AG04449 (cell line): ENCODE measurements at regions not wholly inside any gene's neighbourhood (a gene's known extent, or its start where the extent isn't known, plus 50 kb on each side); places are given as distances from the start of the nearest gene placed in this dataset.

Source experiments
- CTCF ChIA-PET: fragments of 350-600 bp; formaldehyde crosslinking; extraction: SDS; loops from one replicate; lab custom pipeline; 2021; ENCODE audit warnings: antibody characterized with exemption; lab: Yijun Ruan, JAX
- POLR2A ChIA-PET: fragments of 400-600, 350-600 bp; formaldehyde crosslinking; extraction: SDS; loops from one replicate; lab custom pipeline; 2020; ENCODE audit warnings: antibody characterized with exemption, inconsistent platforms; lab: Yijun Ruan, JAX
- DNase-seq: peaks from one replicate; pipeline ENCODE4 v3.0.0-alpha.2; 2010; ENCODE audit warnings: low read depth, low spot score
- H3K4me3 ChIP-seq: 2 replicates; pipeline ENCODE4 v1.5.1; 2011; ENCODE audit warnings: low read depth, mild to moderate bottlenecking, control low read depth, low read length
- CTCF ChIP-seq: IDR thresholded peaks from one replicate; pipeline ENCODE4 v1.5.1; 2011; ENCODE audit warnings: mild to moderate bottlenecking, moderate library complexity, low read length, control low read depth, inconsistent platforms; ENCODE audit not compliant: insufficient read depth; ENCODE audit errors: missing control alignments

DNA sequence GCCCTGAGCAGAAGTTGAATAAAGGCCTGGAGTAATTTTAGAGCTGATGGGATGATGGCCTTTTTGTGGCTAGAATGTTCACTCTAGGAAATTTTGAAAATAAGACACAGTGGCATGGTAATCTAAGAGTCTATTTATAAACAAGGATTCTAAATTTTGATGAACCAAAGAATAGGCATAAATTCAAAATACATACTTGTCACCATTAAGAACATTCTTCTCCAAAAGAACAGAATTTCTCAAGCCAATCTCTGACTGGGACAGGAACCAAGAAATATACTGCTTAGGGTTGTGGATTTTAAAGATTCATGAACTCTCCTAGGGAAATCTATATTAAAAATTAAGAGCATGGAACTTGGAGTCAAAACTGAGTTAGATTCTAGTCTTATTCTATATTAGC, 98.2 kb upstream of the SETBP1 start:
- DNase-seq: no peak
- no peak overlapping the region for H3K4me3 ChIP-seq
- ChIA-PET CTCF (no interaction called here), POLR2A (interaction anchor here (0.5 to 1.5 kb wide), 2 partner anchors 7 to 10 kb away, joined by 4 to 5 read pairs; no protein-coding TSS in a partner anchor)
- no peak for TF ChIP-seq CTCF

DNA sequence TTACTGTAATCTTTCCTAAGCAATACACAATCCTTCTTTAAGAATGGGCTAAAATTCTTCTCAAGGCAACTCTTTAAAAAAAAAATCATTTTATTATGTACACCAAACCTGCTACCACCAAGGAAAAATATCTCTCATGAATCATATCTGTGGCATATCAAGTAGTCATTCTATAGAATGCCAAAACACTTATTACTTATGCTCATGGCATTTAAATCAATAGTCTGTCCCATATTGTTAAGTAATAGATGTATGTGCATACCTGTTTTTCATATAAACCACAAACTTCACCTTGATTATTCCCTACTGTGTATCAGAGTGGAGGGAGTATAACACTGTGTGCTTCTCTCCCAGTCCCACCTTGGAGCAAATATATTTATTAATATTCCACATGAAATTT, 95.8 kb upstream of the SETBP1 start:
- no peak overlapping the region for H3K4me3 ChIP-seq
- TF ChIP-seq CTCF: no peak
- DNase-seq: no peak
- POLR2A ChIA-PET: no interaction called here
- CTCF ChIA-PET: no interaction called here

GRCh38 chr18:44586782-44587524, 93.7 kb upstream of the SETBP1 start:
- ChIA-PET CTCF (interaction anchor here (0.7 kb wide), 1 partner anchor 8 kb away, joined by 3 read pairs; no protein-coding TSS in a partner anchor), POLR2A (no interaction called here)
- DNase-seq: no peak

GRCh38 chr18:44588508-44588907, 92.2 kb upstream of the SETBP1 start:
- CTCF ChIA-PET: interaction anchor here (1.3 to 2.7 kb wide), 2 partner anchors 10 to 624 kb away, joined by 3 to 14 read pairs; no protein-coding TSS in a partner anchor
- no peak for TF ChIP-seq CTCF
- no peak overlapping the region for H3K4me3 ChIP-seq
- no peak for DNase-seq
- POLR2A ChIA-PET: no interaction called here

More at GRCh38 chr18:44586782-44587524, 93.7 kb upstream of the SETBP1 start:
- TF ChIP-seq CTCF: no peak
- H3K4me3 ChIP-seq: no peak overlapping the region

DNA sequence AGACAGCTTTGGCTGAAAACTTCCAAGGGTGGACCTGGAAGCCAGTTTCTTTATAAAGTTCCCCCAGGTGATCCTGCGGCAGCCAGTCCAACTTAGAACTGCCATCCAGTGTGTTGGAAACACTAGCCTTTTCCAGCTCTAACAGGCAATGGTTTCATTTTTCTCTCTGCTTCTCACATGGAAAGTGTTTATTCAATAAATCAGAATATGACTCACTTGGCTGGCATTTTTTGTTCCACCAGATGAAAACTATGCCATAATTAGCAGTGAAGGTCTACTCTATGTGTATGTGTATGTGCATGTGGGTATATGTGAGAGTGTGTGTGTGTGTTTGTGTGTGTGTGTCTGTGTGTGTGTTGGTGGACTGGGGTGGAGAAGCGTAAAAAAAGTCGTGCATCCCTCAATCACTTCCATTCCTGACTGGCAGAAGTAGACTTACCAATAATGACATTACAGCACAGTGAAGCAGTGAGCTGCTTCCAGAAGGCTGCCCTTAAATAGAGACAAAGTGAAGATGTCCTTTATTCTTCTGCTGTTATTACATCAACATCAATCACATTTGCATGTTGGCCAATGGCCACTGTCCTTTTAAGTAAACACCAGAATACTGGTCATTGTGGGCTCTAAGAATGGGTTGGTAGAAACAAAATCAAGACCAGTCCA, 90.9 kb upstream of the SETBP1 start:
- no peak for DNase-seq
- no peak overlapping the region for H3K4me3 ChIP-seq
- TF ChIP-seq CTCF: no peak
- ChIA-PET POLR2A (interaction anchor here (0.6 to 1.3 kb wide), 2 partner anchors 8 to 1018 kb away, joined by 3 to 4 read pairs; no protein-coding TSS in a partner anchor), CTCF (interaction anchor here (2.7 kb wide), 1 partner anchor 11 kb away, joined by 14 read pairs; no protein-coding TSS in a partner anchor)
